Motor neuron (in vitro differentiated cells): ENCODE measurements at regions not wholly inside any gene's neighbourhood (a gene's known extent, or its start where the extent isn't known, plus 50 kb on each side); places are given as distances from the start of the nearest gene placed in this dataset.

ENCODE experiments used
- ATAC-seq, 8 experiments: fragments of 200-7000 bp; cut with Tn5 transposase; replicated peaks in 6 of 8; 2 replicates each; pipeline ENCODE4 v1.8.0; 2021; ENCODE audit warnings: mild to moderate bottlenecking in 8 of 8, moderate library complexity in 8 of 8
- H3K27ac ChIP-seq, 2 donors: fragments of 250-450 bp; sonication (Bioruptor Pico); 2 replicates each; pipeline ENCODE4 v1.9.0; 2021; ENCODE audit warnings: antibody characterized with exemption in 2 of 2, mild to moderate bottlenecking in 2 of 2, moderate library complexity in 1 of 2
- H3K4me1 ChIP-seq, 2 donors: fragments of 250-450 bp; sonication (Bioruptor Pico); replicated peaks in 1 of 2; 2 replicates each; pipeline ENCODE4 v1.6.1; 2021; ENCODE audit warnings: antibody characterized with exemption in 2 of 2, mild to moderate bottlenecking in 2 of 2, moderate library complexity in 1 of 2
- H3K4me3 ChIP-seq, 5 donors: fragments of 250-450 bp; sonication (Bioruptor Pico); 2 replicates each; pipeline ENCODE4 v1.9.0; 2021; ENCODE audit warnings: antibody characterized with exemption in 5 of 5, mild to moderate bottlenecking in 5 of 5, moderate library complexity in 4 of 5
- WGBS, 10 experiments: fragments of 450-650 bp; shearing (Covaris generic); methylation state at CpG; one replicate each; pipeline ENCODE4 v1.0.0; 2022; 5-methylcytosine and 5-hydroxymethylcytosine counted together
- in situ Hi-C, 9 experiments: fragments of 400-800 bp; cut with MboI; loops; one replicate each; pipeline ENCODE4 v1.15.0; 2021; ENCODE audit warnings: low sequenced_read_pairs in 9 of 9, low pct_unique_long_range_greater_than_20kb in 2 of 9; ENCODE audit not compliant: unreplicated experiment in 9 of 9

- H3K4me1 ChIP-seq, result peaks cover 0 to under 1% of the 10 kb centered on the region in 2 donors
- no peak overlapping the region for H3K27ac ChIP-seq
- 0 to 100% (median 74%) methylated on average over 1 of the region's 1 CpG; no CpG with 5 or more reads in 2 of the 10 experiments for WGBS, 10 experiments
- no peak overlapping the region for H3K4me3 ChIP-seq
- peak in 2 of 8 experiments; percentile 48 to 50 for ATAC-seq
- in situ Hi-C loops, result no loop called here
These were observed 907.1 kb downstream of the FAT4 start for GRCh38 chr4:126221717-126222340.

GRCh38 chr4:126223784-126224407, 909.1 kb downstream of the FAT4 start:
- in situ Hi-C loops, result no loop called here
- no peaks in the 10 kb centered on the region for H3K4me1 ChIP-seq
- H3K27ac ChIP-seq, result no peak overlapping the region
- no peak for ATAC-seq
- WGBS, 10 experiments, result 23 to 100% (median 71%) methylated on average over 1 to 2 of the region's 2 CpGs; no CpG with 5 or more reads in 1 of the 10 experiments
- H3K4me3 ChIP-seq, result no peak overlapping the region

- H3K27ac ChIP-seq, result no peak overlapping the region
- H3K4me3 ChIP-seq, result no peak overlapping the region
- in situ Hi-C loops, result no loop called here
- ATAC-seq, result peak in 3 of 8 experiments; percentile 77 to 100 (median 95)
- 0 to 100% (median 89%) methylated on average over 1 to 4 of the region's 4 CpGs for WGBS, 10 experiments
- peaks cover 0 to 5% of the 10 kb centered on the region in 2 donors for H3K4me1 ChIP-seq
These were observed 912.7 kb downstream of the FAT4 start for GRCh38 chr4:126227428-126227827.

DNA sequence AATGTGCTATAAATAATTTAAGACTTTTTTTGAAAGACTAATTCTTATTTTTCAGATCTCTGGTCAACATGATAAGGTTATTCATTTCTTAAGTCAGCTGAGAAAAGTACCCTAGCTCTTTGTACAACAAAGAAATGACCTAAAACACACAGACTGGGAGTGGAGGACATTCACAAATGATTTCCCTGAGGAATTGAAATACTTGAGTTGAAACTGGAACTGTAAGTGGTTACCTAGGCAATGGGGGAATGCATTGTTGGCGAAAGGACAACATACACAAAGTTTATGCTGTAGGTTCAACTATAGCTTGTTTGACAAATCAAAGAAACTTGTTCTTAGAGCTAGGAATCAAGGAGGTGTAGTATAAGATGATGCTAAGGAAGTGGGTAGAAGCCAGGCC, 915.5 kb downstream of the FAT4 start:
- Histone ChIP-seq H3K4me1 (peaks cover 0 to 5% of the 10 kb centered on the region in 2 donors), H3K27ac (no peak overlapping the region), H3K4me3 (no peak overlapping the region)
- 60 to 100% (median 100%) methylated on average over 1 of the region's 1 CpG; no CpG with 5 or more reads in 3 of the 10 experiments for WGBS, 10 experiments
- peak in 1 of 8 experiments; percentile 65 for ATAC-seq
- in situ Hi-C loops, result no loop called here

GRCh38 chr4:126233483-126233882, 918.7 kb downstream of the FAT4 start:
- in situ Hi-C loops, result no loop called here
- no peak for ATAC-seq
- WGBS, 10 experiments, result 75 to 100% (median 95%) methylated on average over 2 of the region's 2 CpGs

DNA sequence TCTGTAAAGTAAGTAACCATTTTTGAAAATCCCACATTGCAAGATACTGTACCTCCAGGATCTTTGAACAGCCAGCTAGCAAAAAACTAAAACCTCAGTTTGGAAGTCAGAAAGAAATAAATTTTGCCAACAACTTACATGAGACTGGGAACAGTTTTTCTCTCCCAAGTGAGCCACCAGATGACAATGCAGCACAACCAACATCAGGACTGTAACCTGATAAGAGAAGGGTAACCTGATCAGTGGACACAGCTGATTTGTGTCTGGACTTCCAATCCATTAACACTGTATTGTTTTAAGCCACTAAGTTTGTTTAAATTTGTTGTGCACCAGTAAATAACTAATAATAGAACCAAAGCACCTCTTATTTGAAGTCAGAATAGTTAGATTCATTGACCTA, 923.3 kb downstream of the FAT4 start:
- no peak overlapping the region for H3K27ac ChIP-seq
- ATAC-seq, result no peak
- in situ Hi-C loops, result no loop called here

More at GRCh38 chr4:126233483-126233882, 918.7 kb downstream of the FAT4 start:
- Histone ChIP-seq H3K4me3 (no peak overlapping the region), H3K4me1 (peaks cover 0 to 5% of the 10 kb centered on the region in 2 donors), H3K27ac (no peak overlapping the region)

GRCh38 chr4:126241634-126242033, 926.9 kb downstream of the FAT4 start:
- in situ Hi-C loops, result no loop called here
- ATAC-seq, result no peak
- 13 to 100% (median 67%) methylated on average over 2 of the region's 2 CpGs; no CpG with 5 or more reads in 2 of the 10 experiments for WGBS, 10 experiments

More for the DNA sequence above, 923.3 kb downstream of the FAT4 start:
- H3K4me1 ChIP-seq, result peaks cover 0 to 5% of the 10 kb centered on the region in 2 donors
- H3K4me3 ChIP-seq, result no peak overlapping the region

GRCh38 chr4:126242679-126243390, 928.1 kb downstream of the FAT4 start:
- H3K4me3 ChIP-seq, result no peak overlapping the region
- in situ Hi-C loops, result no loop called here
- WGBS, 10 experiments, result 36 to 93% (median 64%) methylated on average over 1 to 6 of the region's 7 CpGs
- peak in 6 of 8 experiments; percentile 22 to 59 (median 32) for ATAC-seq
- H3K4me1 ChIP-seq, result peaks cover 0 to 5% of the 10 kb centered on the region in 2 donors
- H3K27ac ChIP-seq, result no peak overlapping the region

More at GRCh38 chr4:126241634-126242033, 926.9 kb downstream of the FAT4 start:
- H3K4me3 ChIP-seq, result no peak overlapping the region
- no peak overlapping the region for H3K27ac ChIP-seq
- peaks cover 0 to 5% of the 10 kb centered on the region in 2 donors for H3K4me1 ChIP-seq

GRCh38 chr4:126247409-126247808, 932.7 kb downstream of the FAT4 start:
- 80 to 100% (median 96%) methylated on average over 1 to 3 of the region's 3 CpGs; no CpG with 5 or more reads in 1 of the 10 experiments for WGBS, 10 experiments
- peaks cover 0 to 2% of the 10 kb centered on the region in 2 donors for H3K4me1 ChIP-seq
- H3K27ac ChIP-seq, result no peak overlapping the region
- in situ Hi-C loops, result no loop called here
- H3K4me3 ChIP-seq, result no peak overlapping the region
- ATAC-seq, result no peak

- no peak for ATAC-seq
- in situ Hi-C loops, result no loop called here
- Histone ChIP-seq H3K4me3 (no peak overlapping the region), H3K27ac (no peak overlapping the region), H3K4me1 (no peaks in the 10 kb centered on the region)
- whole genome bisulfite sequencing, 10 experiments, result 88 to 100% (median 100%) methylated on average over 1 to 2 of the region's 2 CpGs; no CpG with 5 or more reads in 2 of the 10 experiments
These were observed 935.3 kb downstream of the FAT4 start for GRCh38 chr4:126250006-126250405.

GRCh38 chr4:126251169-126251568, 936.4 kb downstream of the FAT4 start:
- no peak overlapping the region for H3K4me3 ChIP-seq
- in situ Hi-C loops, result no loop called here
- H3K4me1 ChIP-seq, result no peaks in the 10 kb centered on the region
- ATAC-seq, result no peak
- no peak overlapping the region for H3K27ac ChIP-seq

GRCh38 chr4:126262665-126263064, 947.9 kb downstream of the FAT4 start:
- Histone ChIP-seq H3K4me3 (no peak overlapping the region), H3K4me1 (peaks cover 0 to 9% of the 10 kb centered on the region in 2 donors), H3K27ac (no peak overlapping the region)
- ATAC-seq, result no peak
- 29 to 92% (median 78%) methylated on average over 1 to 2 of the region's 2 CpGs; no CpG with 5 or more reads in 3 of the 10 experiments for WGBS, 10 experiments
- in situ Hi-C loops, result no loop called here

GRCh38 chr4:126264839-126265238, 950.1 kb downstream of the FAT4 start:
- peaks cover 0 to 9% of the 10 kb centered on the region in 2 donors for H3K4me1 ChIP-seq
- H3K27ac ChIP-seq, result no peak overlapping the region
- ATAC-seq, result peak in 3 of 8 experiments; percentile 46 to 76 (median 60)
- in situ Hi-C loops, result no loop called here
- no peak overlapping the region for H3K4me3 ChIP-seq
